Peyer's patch (tissue), 4 donors: ENCODE measurements at regions not wholly inside any gene's neighbourhood (a gene's known extent, or its start where the extent isn't known, plus 50 kb on each side); places are given as distances from the start of the nearest gene placed in this dataset.
"Not testable (repeated sequence)": the region's sequence is repeated elsewhere in the genome, so short reads cannot be mapped to it uniquely, and the experiment has no call there.

ENCODE experiments used
- POLR2A ChIP-seq, 2 donors: fragments of 450-650 bp; IDR thresholded peaks; one replicate each; pipeline ENCODE4 v1.5.1; 2017; ENCODE audit warnings: antibody characterized with exemption in 2 of 2, mild to moderate bottlenecking in 2 of 2, moderate library complexity in 2 of 2
- TF ChIP-seq, protein P1 (sequence below), 6 experiments: fragments of 450-650 bp in 4 of 6; fragments of 200-600 bp in 2 of 6; sonication (generic) in 1 of 6; IDR thresholded peaks; one replicate each; pipeline ENCODE4 v1.5.1; 2017 to 2019; ENCODE audit warnings: antibody characterized with exemption in 6 of 6, mild to moderate bottlenecking in 3 of 6, moderate library complexity in 1 of 6

DNA sequence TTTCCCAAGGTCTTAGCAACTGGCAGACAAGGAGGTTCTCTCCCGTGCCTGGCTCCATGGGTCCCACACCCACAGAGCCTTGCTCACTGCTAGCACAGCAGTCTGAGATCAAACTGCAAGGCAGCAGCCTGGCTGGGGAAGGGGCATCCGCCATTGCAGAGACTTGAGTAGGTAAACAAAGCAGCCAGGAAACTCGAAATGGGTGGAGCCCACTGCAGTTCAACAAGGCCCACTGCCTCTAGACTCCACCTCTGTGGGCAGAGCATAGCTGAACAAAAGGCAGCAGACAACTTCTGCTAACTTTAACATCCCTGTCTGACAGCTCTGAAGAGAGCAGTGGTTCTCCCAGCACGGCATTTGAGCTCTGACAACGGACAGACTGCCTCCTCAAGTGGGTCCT is 98.1 kb upstream of the SLC1A3 start:
- TF ChIP-seq, protein P1, sequence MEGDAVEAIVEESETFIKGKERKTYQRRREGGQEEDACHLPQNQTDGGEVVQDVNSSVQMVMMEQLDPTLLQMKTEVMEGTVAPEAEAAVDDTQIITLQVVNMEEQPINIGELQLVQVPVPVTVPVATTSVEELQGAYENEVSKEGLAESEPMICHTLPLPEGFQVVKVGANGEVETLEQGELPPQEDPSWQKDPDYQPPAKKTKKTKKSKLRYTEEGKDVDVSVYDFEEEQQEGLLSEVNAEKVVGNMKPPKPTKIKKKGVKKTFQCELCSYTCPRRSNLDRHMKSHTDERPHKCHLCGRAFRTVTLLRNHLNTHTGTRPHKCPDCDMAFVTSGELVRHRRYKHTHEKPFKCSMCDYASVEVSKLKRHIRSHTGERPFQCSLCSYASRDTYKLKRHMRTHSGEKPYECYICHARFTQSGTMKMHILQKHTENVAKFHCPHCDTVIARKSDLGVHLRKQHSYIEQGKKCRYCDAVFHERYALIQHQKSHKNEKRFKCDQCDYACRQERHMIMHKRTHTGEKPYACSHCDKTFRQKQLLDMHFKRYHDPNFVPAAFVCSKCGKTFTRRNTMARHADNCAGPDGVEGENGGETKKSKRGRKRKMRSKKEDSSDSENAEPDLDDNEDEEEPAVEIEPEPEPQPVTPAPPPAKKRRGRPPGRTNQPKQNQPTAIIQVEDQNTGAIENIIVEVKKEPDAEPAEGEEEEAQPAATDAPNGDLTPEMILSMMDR (IDR thresholded peaks at IDR 0.05): not testable (repeated sequence)
- TF ChIP-seq POLR2A (IDR thresholded peaks at IDR 0.05): not testable (repeated sequence)
